Activated CD4-positive, alpha-beta T cell treated with anti-CD3 and anti-CD28 coated beads, Interleukin-2, amount 10 ng/mL, durations not matched to agents 7 days and 5 days (primary cell): ENCODE measurements at regions not wholly inside any gene's neighbourhood (a gene's known extent, or its start where the extent isn't known, plus 50 kb on each side); places are given as distances from the start of the nearest gene placed in this dataset.

ENCODE experiments used
- CTCF ChIA-PET: fragments of 350-600 bp; sonication (Branson Sonifier 250); formaldehyde crosslinking; loops from one replicate; lab custom pipeline; 2021; ENCODE audit warnings: antibody characterized with exemption; lab: Charles Lee
- POLR2A ChIA-PET: fragments of 350-600 bp; sonication (Branson Sonifier 250); formaldehyde crosslinking; loops from one replicate; lab custom pipeline; 2021; ENCODE audit warnings: antibody characterized with exemption; lab: Charles Lee
- DNase-seq: peaks from one replicate; pipeline ENCODE4 v3.0.0-alpha.2; 2020
- H3K27ac Mint-ChIP-seq: one replicate; pipeline ENCODE4 v1.8.0; 2021; ENCODE audit warnings: mild to moderate bottlenecking, moderate library complexity, mixed read lengths
- H3K27me3 Mint-ChIP-seq: one replicate; pipeline ENCODE4 v1.8.0; 2021; ENCODE audit warnings: mixed read lengths
- H3K36me3 Mint-ChIP-seq: one replicate; pipeline ENCODE4 v1.8.0; 2021; ENCODE audit warnings: low read depth, mixed read lengths
- H3K4me1 Mint-ChIP-seq: one replicate; pipeline ENCODE4 v1.8.0; 2021; ENCODE audit warnings: mixed read lengths
- H3K4me3 Mint-ChIP-seq: one replicate; pipeline ENCODE4 v1.8.0; 2021; ENCODE audit warnings: mild to moderate bottlenecking, moderate library complexity, mixed read lengths
- H3K9me3 Mint-ChIP-seq: one replicate; pipeline ENCODE4 v1.8.0; 2021; ENCODE audit warnings: mixed read lengths

GRCh38 chr12:25058012-25058411, 109.1 kb upstream of the BCAT1 start:
- H3K27me3 Mint-ChIP-seq = no peaks in the 10 kb centered on the region

GRCh38 chr12:25056486-25057130, 107.7 kb upstream of the BCAT1 start:
- no peak for DNase-seq
- Mint-ChIP-seq H3K4me1 (peaks cover 38% of the 10 kb centered on the region), H3K27ac (peak overlapping the region; percentile 54), H3K9me3 (no peaks in the 10 kb centered on the region), H3K4me3 (peak overlapping the region; percentile 77), H3K36me3 (peaks cover 17% of the 10 kb centered on the region), H3K27me3 (no peaks in the 10 kb centered on the region)
- POLR2A ChIA-PET = interaction anchor here (0.6 kb wide), 1 partner anchor 100 kb away, joined by 15 read pairs; no protein-coding TSS in a partner anchor
- CTCF ChIA-PET = interaction anchor here (1.1 kb wide), 1 partner anchor 216 kb away, joined by 3 read pairs; no protein-coding TSS in a partner anchor

More at GRCh38 chr12:25058012-25058411, 109.1 kb upstream of the BCAT1 start:
- ChIA-PET CTCF (no interaction called here), POLR2A (no interaction called here)
- Mint-ChIP-seq H3K4me1 (peaks cover 41% of the 10 kb centered on the region), H3K36me3 (peaks cover 28% of the 10 kb centered on the region), H3K9me3 (no peaks in the 10 kb centered on the region), H3K4me3 (no peak overlapping the region), H3K27ac (no peak overlapping the region)
- DNase-seq = no peak

- ChIA-PET POLR2A (interaction anchor here (0.6 kb wide), 1 partner anchor 100 kb away, joined by 15 read pairs; no protein-coding TSS in a partner anchor), CTCF (interaction anchor here (1.1 kb wide), 1 partner anchor 215 kb away, joined by 3 read pairs; no protein-coding TSS in a partner anchor)
- H3K4me3 Mint-ChIP-seq = peak overlapping the region; percentile 77
- H3K27ac Mint-ChIP-seq = peak overlapping the region; percentile 85
- no peak for DNase-seq
- peaks cover 17% of the 10 kb centered on the region for H3K36me3 Mint-ChIP-seq
- no peaks in the 10 kb centered on the region for H3K27me3 Mint-ChIP-seq
- peaks cover 44% of the 10 kb centered on the region for H3K4me1 Mint-ChIP-seq
- H3K9me3 Mint-ChIP-seq = no peaks in the 10 kb centered on the region
Observed at GRCh38 chr12:25056011-25056410, 107.1 kb upstream of the BCAT1 start.

DNA sequence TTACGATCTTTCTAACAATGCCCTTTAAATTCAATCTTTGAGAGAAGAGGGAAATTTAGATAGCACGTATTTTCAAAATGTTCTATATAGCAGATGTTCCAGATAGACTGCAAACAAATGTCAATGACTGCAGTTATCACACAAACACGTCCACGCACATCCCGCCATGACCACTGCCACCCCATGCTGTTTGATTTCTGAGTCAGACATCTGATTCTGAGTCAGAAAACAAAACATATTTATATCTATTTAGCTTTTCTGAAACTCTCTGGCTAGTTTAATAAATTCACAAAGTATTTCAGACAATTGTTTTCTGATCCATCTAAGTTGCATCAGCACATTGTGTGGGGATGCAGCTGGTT, 105.9 kb upstream of the BCAT1 start:
- Mint-ChIP-seq H3K4me1 (peaks cover 45% of the 10 kb centered on the region), H3K9me3 (no peaks in the 10 kb centered on the region), H3K4me3 (peak overlapping the region; percentile 77), H3K27ac (peak overlapping the region; percentile 85), H3K27me3 (no peaks in the 10 kb centered on the region), H3K36me3 (peaks cover 9% of the 10 kb centered on the region)
- ChIA-PET POLR2A (no interaction called here), CTCF (no interaction called here)
- peak; percentile 45 for DNase-seq

- Mint-ChIP-seq H3K4me1 (peaks cover 45% of the 10 kb centered on the region), H3K36me3 (peaks cover 9% of the 10 kb centered on the region), H3K27me3 (no peaks in the 10 kb centered on the region), H3K4me3 (peak overlapping the region; percentile 77), H3K9me3 (no peaks in the 10 kb centered on the region), H3K27ac (peak overlapping the region; percentile 85)
- ChIA-PET POLR2A (no interaction called here), CTCF (interaction anchor here (0.9 to 4.0 kb wide), 2 partner anchors 12 to 15 kb away, joined by 3 to 21 read pairs; no protein-coding TSS in a partner anchor)
- DNase-seq = no peak
Observed at GRCh38 chr12:25054076-25054782, 105.3 kb upstream of the BCAT1 start.

GRCh38 chr12:25052914-25053211, 104.0 kb upstream of the BCAT1 start:
- peak; percentile 12 for DNase-seq
- ChIA-PET CTCF (interaction anchor here (0.9 to 4.0 kb wide), 2 partner anchors 11 to 37 kb away, joined by 3 to 21 read pairs; no protein-coding TSS in a partner anchor), POLR2A (interaction anchor here (0.7 kb wide), 1 partner anchor 94 kb away, joined by 9 read pairs; no protein-coding TSS in a partner anchor)
- H3K4me3 Mint-ChIP-seq = peak overlapping the region; percentile 93
- H3K36me3 Mint-ChIP-seq = peaks cover 9% of the 10 kb centered on the region
- H3K27ac Mint-ChIP-seq = peak overlapping the region; percentile 99
- H3K4me1 Mint-ChIP-seq = peaks cover 44% of the 10 kb centered on the region
- no peaks in the 10 kb centered on the region for H3K27me3 Mint-ChIP-seq
- H3K9me3 Mint-ChIP-seq = no peaks in the 10 kb centered on the region

DNA sequence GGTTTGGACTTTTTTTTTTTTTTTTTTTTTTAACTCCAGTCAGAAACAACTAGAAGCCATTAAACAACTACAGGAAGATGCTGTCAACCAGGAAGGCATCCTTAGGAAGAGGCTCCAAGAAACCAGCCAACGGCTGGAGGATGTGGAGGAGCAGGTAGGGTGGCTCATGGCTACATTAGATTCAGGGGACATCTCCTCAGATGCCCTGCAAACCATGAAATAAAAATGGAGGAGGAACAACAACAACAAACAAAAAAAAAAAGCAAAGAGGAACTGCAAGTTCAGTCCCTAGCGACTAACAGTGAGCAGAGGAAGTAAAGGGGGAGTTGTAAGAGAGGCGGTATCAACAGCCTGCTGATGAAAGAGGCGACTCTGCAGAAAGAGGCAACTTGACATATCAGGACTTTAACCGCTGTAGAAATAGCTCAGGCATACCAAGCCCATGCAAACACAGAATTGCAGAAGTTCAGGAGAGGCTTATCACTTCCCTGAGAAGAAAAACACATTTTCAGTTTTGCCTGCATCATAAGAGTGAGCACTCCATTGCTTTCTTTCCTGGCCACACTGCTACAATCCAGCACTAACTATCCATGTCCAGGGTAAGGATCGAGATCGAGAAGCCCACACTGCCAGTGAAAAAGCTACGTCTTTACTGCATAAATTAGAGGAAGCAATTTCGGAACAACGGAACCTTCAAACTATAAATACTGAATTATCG, 103.5 kb upstream of the BCAT1 start:
- CTCF ChIA-PET = interaction anchor here (0.8 to 4.0 kb wide), 3 partner anchors 11 to 99 kb away, joined by 3 to 21 read pairs (median 3); no protein-coding TSS in a partner anchor

DNA sequence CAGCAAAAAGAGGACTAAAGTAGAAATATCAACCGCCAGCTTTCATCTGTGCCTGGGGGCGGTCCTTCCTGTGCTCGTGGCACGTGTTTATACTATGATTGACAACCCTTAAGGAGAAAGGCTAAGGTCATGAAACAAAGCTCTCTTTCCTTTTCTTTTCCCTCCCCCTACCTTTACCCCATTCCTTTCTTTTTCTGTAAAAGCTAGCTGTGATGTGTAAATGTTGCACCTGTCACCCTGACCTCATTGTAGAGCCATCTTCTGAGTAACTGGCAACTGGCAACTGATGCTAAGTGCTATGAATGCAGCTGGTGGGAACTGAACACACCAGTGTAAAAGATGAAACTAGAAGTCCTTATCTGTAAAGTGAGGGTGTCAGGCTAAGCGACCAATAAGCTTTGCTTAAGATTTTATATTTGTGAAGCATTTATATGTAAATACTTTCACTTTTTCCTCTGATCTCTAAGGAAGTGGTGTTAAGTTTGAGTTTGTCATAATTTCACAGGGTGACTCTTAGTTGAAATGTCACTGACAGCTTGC, 102.8 kb upstream of the BCAT1 start:
- ChIA-PET CTCF (interaction anchor here (0.6 to 4.0 kb wide), 4 partner anchors 10 to 336 kb away, joined by 3 to 21 read pairs (median 4); no protein-coding TSS in a partner anchor), POLR2A (interaction anchor here (0.6 to 0.7 kb wide), 3 partner anchors 91 to 216 kb away, joined by 3 to 5 read pairs (median 4); no protein-coding TSS in a partner anchor)
- no peaks in the 10 kb centered on the region for H3K27me3 Mint-ChIP-seq
- H3K9me3 Mint-ChIP-seq = peaks cover 10% of the 10 kb centered on the region
- H3K27ac Mint-ChIP-seq = peak overlapping the region; percentile 99
- peaks cover 37% of the 10 kb centered on the region for H3K4me1 Mint-ChIP-seq
- peaks cover 2% of the 10 kb centered on the region for H3K36me3 Mint-ChIP-seq
- peak; percentile 64 for DNase-seq
- peak overlapping the region; percentile 93 for H3K4me3 Mint-ChIP-seq

More for the DNA sequence above, 103.5 kb upstream of the BCAT1 start:
- DNase-seq = peak; percentile 71
- Mint-ChIP-seq H3K9me3 (peaks cover 4% of the 10 kb centered on the region), H3K36me3 (peaks cover 5% of the 10 kb centered on the region), H3K4me3 (peak overlapping the region; percentile 93), H3K27me3 (no peaks in the 10 kb centered on the region), H3K27ac (peak overlapping the region; percentile 99), H3K4me1 (peaks cover 40% of the 10 kb centered on the region)
- POLR2A ChIA-PET = interaction anchor here (0.6 to 0.7 kb wide), 3 partner anchors 91 to 217 kb away, joined by 4 to 9 read pairs (median 5); no protein-coding TSS in a partner anchor

- peak; percentile 12 for DNase-seq
- Mint-ChIP-seq H3K4me1 (peaks cover 31% of the 10 kb centered on the region), H3K9me3 (peaks cover 13% of the 10 kb centered on the region), H3K27me3 (no peaks in the 10 kb centered on the region), H3K36me3 (peaks cover 2% of the 10 kb centered on the region), H3K27ac (peak overlapping the region; percentile 99), H3K4me3 (peak overlapping the region; percentile 93)
- POLR2A ChIA-PET = interaction anchor here (0.7 kb wide), 1 partner anchor 158 kb away, joined by 3 read pairs; no protein-coding TSS in a partner anchor
- CTCF ChIA-PET = interaction anchor here (0.6 to 4.0 kb wide), 4 partner anchors 9 to 336 kb away, joined by 3 to 21 read pairs (median 4); no protein-coding TSS in a partner anchor
Observed at GRCh38 chr12:25051171-25051570, 102.3 kb upstream of the BCAT1 start.

- H3K27me3 Mint-ChIP-seq = peaks cover 6% of the 10 kb centered on the region
- peaks cover 12% of the 10 kb centered on the region for H3K4me1 Mint-ChIP-seq
- no peak overlapping the region for H3K27ac Mint-ChIP-seq
- H3K36me3 Mint-ChIP-seq = peaks cover 7% of the 10 kb centered on the region
- no peak overlapping the region for H3K4me3 Mint-ChIP-seq
- peaks cover 24% of the 10 kb centered on the region for H3K9me3 Mint-ChIP-seq
- DNase-seq = no peak
- ChIA-PET POLR2A (no interaction called here), CTCF (no interaction called here)
Observed at GRCh38 chr12:25045869-25046268, 97.0 kb upstream of the BCAT1 start.

- H3K4me3 Mint-ChIP-seq = no peak overlapping the region
- CTCF ChIA-PET = interaction anchor here (4.1 kb wide), 1 partner anchor 11 kb away, joined by 21 read pairs; a partner anchor contains a TSS
- no peak for DNase-seq
- POLR2A ChIA-PET = no interaction called here
- peaks cover 11% of the 10 kb centered on the region for H3K4me1 Mint-ChIP-seq
- H3K27me3 Mint-ChIP-seq = peaks cover 10% of the 10 kb centered on the region
- H3K27ac Mint-ChIP-seq = peak overlapping the region; percentile 38
- H3K9me3 Mint-ChIP-seq = peaks cover 12% of the 10 kb centered on the region
- H3K36me3 Mint-ChIP-seq = peaks cover 5% of the 10 kb centered on the region
Observed at GRCh38 chr12:25041006-25041741, 92.3 kb upstream of the BCAT1 start.
